ENCODE measurements at regions not wholly inside any gene's neighbourhood (a gene's known extent, or its start where the extent isn't known, plus 50 kb on each side); places are given as distances from the start of the nearest gene placed in this dataset.
"Not testable (repeated sequence)": the region's sequence is repeated elsewhere in the genome, so short reads cannot be mapped to it uniquely, and the experiment has no call there.

DNA sequence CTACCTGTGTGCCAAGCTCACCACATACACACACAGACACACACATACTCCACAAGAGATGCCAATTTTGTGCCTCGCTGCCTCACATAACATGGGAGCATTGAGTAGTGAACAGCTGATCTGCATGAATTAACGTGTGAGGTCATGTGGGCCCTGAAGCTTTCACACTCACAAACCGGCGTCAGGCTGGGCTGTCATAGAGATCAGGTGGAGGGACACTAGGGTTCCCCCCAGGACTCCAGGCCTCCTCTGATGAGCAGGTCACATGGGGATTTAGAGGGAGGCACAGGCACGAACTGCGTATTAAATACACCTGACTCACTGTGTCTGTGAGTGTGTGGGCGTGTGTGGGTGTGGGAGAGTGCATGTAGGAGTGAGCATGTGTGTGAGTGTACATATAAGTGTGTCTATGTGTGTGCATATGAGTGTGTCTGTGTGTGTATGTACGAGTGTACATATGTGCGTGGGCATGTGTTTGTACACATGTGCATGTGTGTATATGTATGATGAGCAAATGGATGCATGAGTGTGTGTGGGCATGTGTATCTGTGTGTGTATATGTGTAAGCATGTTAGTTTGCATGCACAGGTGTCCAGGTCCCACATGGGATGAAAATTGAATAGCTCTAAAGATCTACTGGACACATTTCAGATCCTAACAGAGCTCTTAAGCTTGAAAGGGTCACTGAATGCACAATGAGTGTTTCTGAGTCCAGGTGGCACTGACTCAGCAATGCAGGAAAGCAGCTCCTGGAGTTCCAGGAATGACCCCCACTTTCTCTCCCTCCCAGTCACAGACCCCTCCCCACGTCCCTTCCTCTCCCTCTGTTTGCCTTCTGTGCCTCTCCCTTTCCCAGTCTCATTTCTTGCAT is 336.6 kb downstream of the PREX1 start:
- peaks cover 17% of the 10 kb centered on the region for H3K27me3 Mint-ChIP-seq (ENCODE audit: low read depth)
- H3K36me3 Mint-ChIP-seq (ENCODE audit: insufficient read depth): no peaks in the 10 kb centered on the region
- H3K4me3 Mint-ChIP-seq: no peak overlapping the region
- H3K4me1 Mint-ChIP-seq (ENCODE audit: low read depth): no peaks in the 10 kb centered on the region
- no peaks in the 10 kb centered on the region for H3K9me3 Mint-ChIP-seq
- ATAC-seq (no peak), DNase-seq (no peak)

DNA sequence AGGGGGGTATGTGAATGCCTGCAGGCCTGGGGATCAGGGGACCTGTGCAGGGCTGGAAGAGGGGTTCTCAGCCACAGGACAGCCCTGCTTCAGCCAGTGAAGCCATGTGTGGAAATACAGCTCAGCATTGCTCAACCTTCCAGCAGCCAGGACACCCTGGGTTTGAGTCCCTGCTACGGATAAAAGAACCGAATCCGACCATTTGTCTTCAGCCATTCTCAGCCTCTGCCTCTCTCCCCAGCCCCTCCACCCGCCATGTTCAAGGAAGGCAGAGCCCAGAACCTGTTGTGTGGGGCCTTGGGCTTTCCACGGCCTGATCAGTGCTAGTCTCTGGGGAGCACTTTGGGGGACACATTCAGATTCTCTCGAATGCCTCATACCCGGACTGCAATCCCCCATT is 337.5 kb downstream of the PREX1 start:
- H3K27me3 Mint-ChIP-seq (ENCODE audit: low read depth): peaks cover 20% of the 10 kb centered on the region
- not testable (repeated sequence) for H3K4me3 Mint-ChIP-seq; H3K4me1 Mint-ChIP-seq (ENCODE audit: low read depth); H3K9me3 Mint-ChIP-seq; H3K36me3 Mint-ChIP-seq (ENCODE audit: insufficient read depth); ATAC-seq; DNase-seq

DNA sequence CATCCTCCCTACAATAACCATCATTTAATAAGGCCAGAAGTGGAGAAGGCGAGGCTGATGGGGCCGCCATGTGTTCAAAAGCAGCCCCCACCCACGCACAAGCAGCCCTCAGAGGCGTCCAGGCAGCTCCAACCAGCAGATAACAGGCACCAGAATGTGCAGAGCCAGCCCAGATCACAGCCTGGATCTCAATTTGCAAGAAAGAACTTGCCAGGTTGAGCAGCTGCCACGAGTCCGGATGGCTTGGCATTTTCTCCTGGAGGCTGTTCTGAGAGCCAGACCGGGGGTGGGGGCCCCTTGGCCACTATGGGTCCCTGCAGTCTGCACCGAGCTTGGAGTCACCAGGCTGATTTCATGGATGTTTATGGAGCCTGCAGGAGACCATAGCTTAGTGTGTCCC is 338.1 kb downstream of the PREX1 start:
- DNase-seq (no peak), ATAC-seq (no peak)
- Mint-ChIP-seq H3K27me3 (ENCODE audit: low read depth) (peaks cover 20% of the 10 kb centered on the region), H3K4me1 (ENCODE audit: low read depth) (no peaks in the 10 kb centered on the region), H3K4me3 (no peak overlapping the region), H3K36me3 (ENCODE audit: insufficient read depth) (no peaks in the 10 kb centered on the region), H3K9me3 (no peaks in the 10 kb centered on the region)

DNA sequence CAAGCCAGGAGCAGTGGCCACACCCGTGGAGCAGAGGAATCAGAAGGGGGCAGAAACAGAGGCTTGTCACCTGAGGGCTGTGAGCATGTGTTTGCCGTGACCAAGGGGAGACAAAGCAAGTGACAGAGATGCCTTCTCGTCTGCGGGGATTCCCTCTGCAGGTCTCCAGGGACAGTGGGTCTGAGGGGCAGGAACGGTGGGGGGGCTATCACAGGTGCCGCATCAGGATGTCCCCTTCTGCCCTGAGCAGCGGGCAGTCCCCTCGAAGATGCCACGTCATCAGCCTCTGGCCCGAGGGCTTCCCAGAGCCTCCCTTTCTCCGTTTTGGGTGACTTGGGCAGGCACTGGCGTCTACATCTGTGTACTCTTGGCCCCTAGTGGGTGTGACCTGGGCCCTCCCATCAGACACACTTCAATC is 338.7 kb downstream of the PREX1 start:
- no peak for DNase-seq
- Mint-ChIP-seq H3K9me3 (no peaks in the 10 kb centered on the region), H3K4me1 (ENCODE audit: low read depth) (no peaks in the 10 kb centered on the region), H3K4me3 (no peak overlapping the region), H3K36me3 (ENCODE audit: insufficient read depth) (no peaks in the 10 kb centered on the region), H3K27me3 (ENCODE audit: low read depth) (peaks cover 20% of the 10 kb centered on the region)
- no peak for ATAC-seq

DNA sequence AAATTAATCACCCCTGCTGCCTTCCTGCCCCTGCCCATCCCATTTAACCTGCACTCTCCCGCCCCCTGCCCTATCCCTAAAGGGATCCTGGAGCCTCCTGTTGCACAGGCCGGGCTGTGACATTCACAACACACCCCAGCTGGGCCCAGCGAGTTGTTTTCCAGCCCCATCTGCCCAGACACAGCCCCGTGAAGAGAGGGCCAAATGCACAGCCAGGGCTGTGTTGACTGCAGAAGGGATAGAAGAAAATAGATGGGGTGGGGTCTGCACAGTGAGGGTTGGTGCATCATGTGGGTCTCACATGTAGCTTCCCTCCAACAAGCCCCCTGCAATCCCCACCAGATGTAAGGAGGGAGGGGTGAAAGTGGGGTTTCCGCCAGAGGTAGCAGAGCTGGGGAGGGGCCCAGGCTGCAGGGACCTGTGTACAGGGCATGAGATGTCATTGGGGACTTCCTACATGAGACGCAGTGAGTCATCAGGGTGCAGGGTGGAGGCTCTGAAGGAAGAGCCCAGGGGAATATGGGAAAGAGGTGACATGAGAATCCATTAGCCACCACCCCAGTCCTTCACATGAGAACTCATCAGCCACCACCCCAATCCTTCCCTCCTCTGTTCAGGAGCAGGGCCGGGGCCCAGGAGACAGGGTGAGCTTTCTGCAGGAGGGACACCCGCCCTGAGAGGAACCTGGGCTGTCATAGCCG is 339.3 kb downstream of the PREX1 start:
- peaks cover 20% of the 10 kb centered on the region for H3K27me3 Mint-ChIP-seq (ENCODE audit: low read depth)
- not testable (repeated sequence) for H3K9me3 Mint-ChIP-seq; H3K36me3 Mint-ChIP-seq (ENCODE audit: insufficient read depth); H3K4me3 Mint-ChIP-seq; H3K4me1 Mint-ChIP-seq (ENCODE audit: low read depth); DNase-seq
- ATAC-seq: peak in 1 of 2 donors; percentile 33

DNA sequence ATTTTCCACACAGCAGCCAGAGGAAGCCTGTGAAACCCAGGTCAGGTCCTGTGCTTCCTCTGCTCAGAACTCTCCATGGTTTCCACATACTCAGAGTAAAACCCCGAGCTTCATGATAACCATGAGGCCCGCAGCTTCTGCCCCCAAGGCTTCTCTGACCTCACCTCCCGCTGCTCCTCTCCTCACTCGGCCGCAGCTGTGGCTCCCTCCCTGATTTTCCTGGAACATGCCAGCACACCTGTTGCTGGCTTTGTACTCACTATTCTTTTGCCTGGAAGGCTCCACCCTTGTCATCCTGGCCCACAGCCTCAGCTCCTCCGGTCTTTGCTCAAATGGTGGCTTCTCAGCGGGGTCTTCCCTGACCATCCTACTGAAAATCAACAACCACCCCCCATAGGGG is 341.7 kb downstream of the PREX1 start:
- no peaks in the 10 kb centered on the region for H3K9me3 Mint-ChIP-seq
- peaks cover 14% of the 10 kb centered on the region for H3K27me3 Mint-ChIP-seq (ENCODE audit: low read depth)
- no peak overlapping the region for H3K4me3 Mint-ChIP-seq
- H3K36me3 Mint-ChIP-seq (ENCODE audit: insufficient read depth): no peaks in the 10 kb centered on the region
- no peak for ATAC-seq
- no peak for DNase-seq
- no peaks in the 10 kb centered on the region for H3K4me1 Mint-ChIP-seq (ENCODE audit: low read depth)

DNA sequence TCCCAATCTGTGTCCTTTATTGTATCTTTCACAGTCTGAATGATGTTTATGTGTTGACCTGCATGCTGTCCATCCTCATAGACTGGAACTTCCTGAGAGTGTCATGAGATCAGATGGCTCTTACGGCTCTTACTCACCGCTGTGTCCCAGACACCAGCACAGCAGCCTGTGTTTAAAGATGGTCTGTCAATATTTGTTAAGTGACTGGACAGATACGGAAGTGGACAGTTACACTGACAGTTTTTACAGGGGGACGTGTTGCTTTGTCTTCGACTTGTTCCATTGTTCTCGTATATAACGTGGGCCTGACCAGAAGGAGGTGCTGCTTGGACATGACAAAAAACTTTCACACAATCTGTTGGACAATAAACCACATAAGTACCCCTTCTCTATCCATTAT is 342.6 kb downstream of the PREX1 start:
- H3K4me3 Mint-ChIP-seq; H3K4me1 Mint-ChIP-seq (ENCODE audit: low read depth); DNase-seq; ATAC-seq; H3K9me3 Mint-ChIP-seq; H3K36me3 Mint-ChIP-seq (ENCODE audit: insufficient read depth): not testable (repeated sequence)
- peaks cover 21% of the 10 kb centered on the region for H3K27me3 Mint-ChIP-seq (ENCODE audit: low read depth)

DNA sequence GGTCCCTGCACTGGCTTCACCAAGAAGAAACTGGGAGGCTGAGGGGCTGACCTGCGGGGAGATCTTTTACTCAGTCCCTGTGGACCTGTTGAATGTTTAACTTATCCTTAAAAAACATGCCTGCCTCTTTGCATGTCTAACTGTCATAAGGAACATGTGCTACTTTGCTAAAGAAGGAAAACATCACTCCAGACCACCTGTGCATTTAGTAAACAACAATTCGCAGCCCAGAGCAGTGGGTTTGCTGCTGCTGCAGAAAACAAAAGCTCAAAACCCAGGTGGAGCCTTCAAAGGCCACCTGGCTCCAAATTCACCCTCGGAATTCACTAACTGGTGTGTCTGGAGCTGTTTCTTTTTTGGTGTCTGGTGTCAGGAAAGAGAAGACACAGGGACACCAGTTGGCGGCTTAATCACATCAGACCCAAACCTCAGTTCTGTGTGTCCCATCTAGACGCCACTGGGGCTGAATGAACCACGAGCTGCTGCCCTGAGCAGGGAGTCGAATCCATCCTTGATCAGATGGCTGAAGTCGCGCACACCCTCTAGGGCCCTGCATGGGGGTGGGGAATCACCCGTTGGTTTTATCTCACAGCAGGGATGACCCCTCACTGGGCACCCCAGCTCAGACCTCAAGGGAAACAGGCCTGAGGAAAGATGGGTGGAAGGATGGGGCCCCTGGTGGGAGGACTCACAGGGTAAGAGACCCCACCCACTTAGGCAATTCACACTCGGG is 344.3 kb downstream of the PREX1 start:
- H3K9me3 Mint-ChIP-seq: no peaks in the 10 kb centered on the region
- peaks cover 28% of the 10 kb centered on the region for H3K27me3 Mint-ChIP-seq (ENCODE audit: low read depth)

DNA sequence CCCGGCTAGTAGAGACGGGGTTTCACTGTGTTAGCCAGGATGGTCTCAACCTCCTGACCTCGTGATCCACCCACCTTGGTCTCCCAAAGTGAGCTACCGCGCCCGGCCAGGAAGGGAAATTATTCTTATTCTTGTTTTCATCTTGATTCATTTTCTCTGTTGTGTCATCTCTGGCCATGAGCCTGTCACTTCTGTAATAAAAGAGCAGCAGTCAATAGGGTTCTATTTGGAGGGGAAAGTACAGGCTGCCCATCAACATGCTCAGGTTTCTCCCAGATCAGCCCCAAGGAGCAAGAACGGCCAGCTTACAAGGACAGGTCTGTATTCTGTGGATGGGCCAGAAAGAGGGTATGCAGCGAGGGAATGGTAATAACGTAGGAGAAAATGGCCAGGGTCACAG is 345.0 kb downstream of the PREX1 start:
- DNase-seq: no peak
- no peak for ATAC-seq
- no peak overlapping the region for H3K4me3 Mint-ChIP-seq

More for the DNA sequence above, 344.3 kb downstream of the PREX1 start:
- no peaks in the 10 kb centered on the region for H3K36me3 Mint-ChIP-seq (ENCODE audit: insufficient read depth)
- no peak for ATAC-seq
- no peaks in the 10 kb centered on the region for H3K4me1 Mint-ChIP-seq (ENCODE audit: low read depth)
- DNase-seq: no peak
- H3K4me3 Mint-ChIP-seq: no peak overlapping the region

DNA sequence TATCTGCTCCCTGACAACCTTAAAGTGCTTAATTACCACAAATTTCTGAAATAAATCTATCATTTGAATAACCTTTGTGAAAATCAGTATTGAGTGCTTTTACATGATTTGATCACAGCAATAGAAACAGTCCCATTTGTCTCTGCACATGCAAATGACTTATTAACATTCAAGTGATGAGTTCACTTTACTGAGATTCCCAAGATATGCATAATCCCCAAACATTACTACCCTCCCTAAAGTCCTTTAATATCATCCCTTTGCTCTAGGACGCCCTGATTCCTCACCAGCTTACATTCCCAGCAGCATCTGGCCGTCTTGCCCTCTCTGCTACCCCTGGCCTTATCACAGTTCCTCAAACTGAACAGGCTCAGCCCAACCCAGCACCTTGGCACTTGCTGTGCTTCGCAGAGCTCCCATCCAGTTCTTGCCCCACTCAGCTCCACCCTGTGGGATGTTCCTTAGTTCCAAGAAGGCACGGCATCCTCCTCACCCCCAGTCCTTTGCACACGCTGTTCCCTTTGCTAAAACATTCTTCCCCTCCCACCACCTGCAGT is 347.5 kb downstream of the PREX1 start:
- Mint-ChIP-seq H3K9me3 (no peaks in the 10 kb centered on the region), H3K4me3 (no peak overlapping the region), H3K4me1 (ENCODE audit: low read depth) (no peaks in the 10 kb centered on the region), H3K27me3 (ENCODE audit: low read depth) (peaks cover 27% of the 10 kb centered on the region), H3K36me3 (ENCODE audit: insufficient read depth) (no peaks in the 10 kb centered on the region)
- ATAC-seq (no peak), DNase-seq (no peak)

More for the DNA sequence above, 345.0 kb downstream of the PREX1 start:
- Mint-ChIP-seq H3K36me3 (ENCODE audit: insufficient read depth) (no peaks in the 10 kb centered on the region), H3K9me3 (no peaks in the 10 kb centered on the region), H3K4me1 (ENCODE audit: low read depth) (no peaks in the 10 kb centered on the region), H3K27me3 (ENCODE audit: low read depth) (peaks cover 26% of the 10 kb centered on the region)

DNA sequence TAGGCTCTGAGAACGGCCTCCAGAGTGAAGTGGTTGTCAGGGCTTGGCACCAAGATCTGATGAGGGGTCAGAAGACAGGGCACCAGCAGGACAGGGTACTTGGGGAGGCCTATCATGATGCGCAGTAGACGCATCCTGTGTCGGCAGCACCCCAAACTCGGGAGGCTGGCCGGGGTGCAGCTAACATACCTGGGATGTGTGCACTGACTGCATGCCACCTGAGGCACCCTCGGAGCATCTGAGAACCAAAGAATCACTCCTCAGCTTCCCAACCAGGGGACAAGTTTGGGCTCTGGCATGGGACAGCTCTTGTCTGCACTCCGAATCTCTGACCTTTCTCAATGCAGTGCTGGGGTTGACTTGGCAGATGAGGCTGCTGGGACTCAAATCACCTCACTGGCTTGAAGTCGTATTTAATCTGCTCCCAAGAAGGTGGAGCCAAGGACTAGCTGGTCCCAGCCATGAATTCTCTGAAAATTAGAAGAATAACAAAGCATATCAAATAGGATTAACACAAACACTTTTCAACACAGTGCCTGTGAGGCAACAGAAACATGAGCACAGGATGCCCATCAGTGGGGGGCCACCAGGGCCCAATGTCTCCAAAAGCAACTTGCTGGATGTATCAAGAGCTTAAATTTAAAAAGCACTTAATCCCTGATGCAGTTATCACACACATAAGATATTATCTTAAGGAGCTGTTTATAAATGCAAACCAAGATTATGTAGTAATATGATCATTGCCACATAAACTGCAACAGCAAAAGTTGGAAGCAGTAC is 348.8 kb downstream of the PREX1 start:
- H3K4me3 Mint-ChIP-seq: no peak overlapping the region
- no peaks in the 10 kb centered on the region for H3K36me3 Mint-ChIP-seq (ENCODE audit: insufficient read depth)
- DNase-seq: no peak
- no peak for ATAC-seq
- H3K4me1 Mint-ChIP-seq (ENCODE audit: low read depth): no peaks in the 10 kb centered on the region
- peaks cover 27% of the 10 kb centered on the region for H3K27me3 Mint-ChIP-seq (ENCODE audit: low read depth)
- no peaks in the 10 kb centered on the region for H3K9me3 Mint-ChIP-seq

DNA sequence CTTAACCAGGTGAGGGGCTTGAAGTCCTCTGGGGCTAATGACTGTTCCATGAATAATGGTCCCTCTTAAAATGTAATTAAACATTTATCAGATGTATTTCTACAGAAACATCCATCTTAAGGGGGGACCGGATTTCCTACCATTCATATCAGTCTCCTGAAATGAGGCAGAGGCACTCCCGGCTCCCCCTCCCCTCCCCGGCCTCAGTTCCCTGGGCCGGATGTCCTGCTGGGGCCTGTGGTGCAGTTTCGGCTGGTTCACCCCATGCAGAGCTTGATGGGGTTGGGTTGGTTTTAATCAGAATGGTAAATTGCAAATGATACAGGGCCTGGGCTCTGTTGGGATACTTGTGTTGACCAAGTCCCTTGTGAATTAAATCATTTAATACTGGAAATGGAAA is 349.4 kb downstream of the PREX1 start:
- Mint-ChIP-seq H3K4me3 (no peak overlapping the region), H3K27me3 (ENCODE audit: low read depth) (peaks cover 27% of the 10 kb centered on the region), H3K4me1 (ENCODE audit: low read depth) (no peaks in the 10 kb centered on the region), H3K36me3 (ENCODE audit: insufficient read depth) (no peaks in the 10 kb centered on the region), H3K9me3 (no peaks in the 10 kb centered on the region)
- ATAC-seq (no peak), DNase-seq (no peak)

DNA sequence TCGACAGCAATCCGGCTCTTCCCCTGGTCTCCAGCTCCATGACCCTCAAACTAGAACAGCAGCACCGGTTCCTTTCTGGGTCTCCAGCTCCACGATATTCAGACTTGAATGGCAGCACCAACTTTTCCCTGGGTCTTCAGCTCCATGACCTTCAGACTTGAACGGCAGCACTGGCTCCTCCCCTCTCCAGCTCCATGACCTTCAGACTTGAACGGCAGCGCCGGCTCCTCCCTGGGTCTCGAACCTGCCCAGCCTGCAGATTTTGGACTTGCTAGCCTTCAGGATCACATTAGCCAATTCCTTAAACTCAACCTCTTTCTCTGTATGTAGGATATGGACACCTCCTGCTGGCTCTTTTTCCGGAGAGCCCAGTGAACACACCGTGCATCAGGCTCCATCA is 350.9 kb downstream of the PREX1 start:
- H3K27me3 Mint-ChIP-seq (ENCODE audit: low read depth): peaks cover 26% of the 10 kb centered on the region
- H3K4me1 Mint-ChIP-seq (ENCODE audit: low read depth): no peaks in the 10 kb centered on the region
- DNase-seq (no peak), ATAC-seq (no peak)
- no peak overlapping the region for H3K4me3 Mint-ChIP-seq
- H3K9me3 Mint-ChIP-seq: no peaks in the 10 kb centered on the region
- H3K36me3 Mint-ChIP-seq (ENCODE audit: insufficient read depth): no peaks in the 10 kb centered on the region

DNA sequence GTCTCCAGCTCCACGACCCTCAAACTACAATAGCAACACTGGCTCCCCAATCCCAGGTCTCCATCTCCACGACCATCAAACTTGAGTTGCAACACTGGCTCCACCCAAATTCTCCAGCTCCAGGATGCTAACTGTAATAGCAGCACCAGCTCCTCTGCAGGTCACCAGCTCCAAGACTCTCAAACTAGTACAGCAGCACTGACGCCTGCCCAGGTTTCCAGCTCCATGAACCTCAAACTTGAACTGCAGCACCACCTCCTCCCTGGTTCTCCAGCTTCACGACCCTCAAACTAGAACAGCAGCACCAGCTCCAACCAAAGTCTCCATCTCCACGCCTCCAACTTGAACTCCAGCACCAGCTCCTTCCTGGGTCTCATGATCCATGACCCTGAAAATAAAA is 353.8 kb downstream of the PREX1 start:
- Mint-ChIP-seq H3K27me3 (ENCODE audit: low read depth) (peaks cover 12% of the 10 kb centered on the region), H3K9me3 (no peaks in the 10 kb centered on the region), H3K4me3 (no peak overlapping the region), H3K36me3 (ENCODE audit: insufficient read depth) (no peaks in the 10 kb centered on the region), H3K4me1 (ENCODE audit: low read depth) (no peaks in the 10 kb centered on the region)
- DNase-seq (no peak), ATAC-seq (no peak)
